HG02938 (cell line): ENCODE measurements at regions not wholly inside any gene's neighbourhood (a gene's known extent, or its start where the extent isn't known, plus 50 kb on each side); places are given as distances from the start of the nearest gene placed in this dataset.

ENCODE experiments used
- ATAC-seq: cut with Tn5 transposase; IDR thresholded peaks from one replicate; pipeline ENCODE4 v1.9.1; 2021; ENCODE audit warnings: mild to moderate bottlenecking, moderate library complexity; ENCODE audit not compliant: unreplicated experiment

- ATAC-seq: no peak
Measured at GRCh38 chr7:17155529-17155928, 142.9 kb upstream of the AHR start.

DNA sequence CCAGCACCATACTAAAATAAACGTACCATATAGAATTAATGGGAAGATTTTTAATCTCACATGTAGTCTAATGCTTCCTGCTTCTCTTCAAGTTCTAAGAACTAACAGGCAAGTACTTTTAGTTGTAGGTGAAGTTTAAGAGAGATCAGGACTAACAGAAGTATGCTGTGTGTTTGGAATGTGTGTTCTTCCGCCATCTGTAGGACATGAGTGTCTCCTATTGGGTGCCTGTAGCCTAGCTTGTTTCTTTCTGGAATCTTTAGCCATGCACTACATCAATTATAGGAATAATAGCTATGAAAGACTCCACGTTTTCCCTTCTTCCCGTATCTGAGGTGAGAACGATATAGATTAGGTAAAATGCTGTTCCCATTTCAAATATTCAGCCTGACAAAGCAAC, 140.2 kb upstream of the AHR start:
- ATAC-seq: no peak

- peak; percentile 91 for ATAC-seq
Measured at GRCh38 chr7:17159500-17160037, 138.9 kb upstream of the AHR start.

DNA sequence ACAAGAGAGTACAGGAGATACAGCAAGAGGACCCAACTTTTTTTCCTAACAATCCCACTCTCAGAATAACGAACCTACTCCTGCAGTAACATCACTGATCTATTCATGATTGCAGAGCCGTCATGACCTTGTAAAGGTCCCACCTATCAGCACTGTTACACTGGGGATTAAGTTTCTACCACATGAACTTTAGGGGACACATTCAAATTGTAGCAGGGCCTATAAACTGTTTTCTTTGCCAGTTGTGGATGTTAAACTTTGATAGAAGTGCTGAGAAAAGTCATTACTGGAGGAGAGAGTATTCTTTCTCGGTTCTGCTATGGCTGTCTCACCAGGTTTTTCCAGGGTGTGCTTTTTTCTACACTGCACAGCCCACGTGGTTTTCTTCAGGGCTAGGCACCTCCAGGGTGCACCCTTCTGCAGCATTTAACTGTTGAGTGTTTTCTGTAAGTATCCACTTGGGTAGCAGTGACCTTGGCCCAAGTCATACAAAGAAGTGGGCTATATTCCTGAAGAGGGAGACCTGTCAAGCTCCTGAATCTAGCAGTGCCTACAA, 131.6 kb upstream of the AHR start:
- ATAC-seq: peak; percentile 95

- no peak for ATAC-seq
Measured at GRCh38 chr7:17168416-17168815, 130.0 kb upstream of the AHR start.

GRCh38 chr7:17171427-17171826, 127.0 kb upstream of the AHR start:
- ATAC-seq: no peak

- no peak for ATAC-seq
Measured at GRCh38 chr7:17176371-17177032, 122.0 kb upstream of the AHR start.

- ATAC-seq: no peak
Measured at GRCh38 chr7:17178545-17178944, 119.9 kb upstream of the AHR start.

DNA sequence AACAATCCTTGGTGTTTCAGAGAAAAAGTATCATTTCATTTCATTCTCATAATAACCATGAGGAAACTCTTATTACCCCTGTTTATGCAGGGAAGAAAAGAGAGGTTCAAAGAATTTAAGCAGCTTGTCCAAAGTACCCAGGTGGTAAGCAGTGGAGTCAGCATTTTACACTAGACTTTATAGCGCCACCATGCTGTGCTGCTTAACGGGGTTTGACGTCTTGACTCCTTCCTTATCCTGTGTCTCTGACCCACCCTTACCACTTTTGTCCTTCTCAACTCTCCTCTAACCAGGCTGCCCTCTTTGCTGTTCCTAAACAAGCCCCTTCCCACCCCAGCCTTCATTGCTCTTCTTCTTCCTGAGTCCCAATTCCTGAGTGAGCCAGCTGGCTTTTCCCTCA, 117.0 kb upstream of the AHR start:
- no peak for ATAC-seq

DNA sequence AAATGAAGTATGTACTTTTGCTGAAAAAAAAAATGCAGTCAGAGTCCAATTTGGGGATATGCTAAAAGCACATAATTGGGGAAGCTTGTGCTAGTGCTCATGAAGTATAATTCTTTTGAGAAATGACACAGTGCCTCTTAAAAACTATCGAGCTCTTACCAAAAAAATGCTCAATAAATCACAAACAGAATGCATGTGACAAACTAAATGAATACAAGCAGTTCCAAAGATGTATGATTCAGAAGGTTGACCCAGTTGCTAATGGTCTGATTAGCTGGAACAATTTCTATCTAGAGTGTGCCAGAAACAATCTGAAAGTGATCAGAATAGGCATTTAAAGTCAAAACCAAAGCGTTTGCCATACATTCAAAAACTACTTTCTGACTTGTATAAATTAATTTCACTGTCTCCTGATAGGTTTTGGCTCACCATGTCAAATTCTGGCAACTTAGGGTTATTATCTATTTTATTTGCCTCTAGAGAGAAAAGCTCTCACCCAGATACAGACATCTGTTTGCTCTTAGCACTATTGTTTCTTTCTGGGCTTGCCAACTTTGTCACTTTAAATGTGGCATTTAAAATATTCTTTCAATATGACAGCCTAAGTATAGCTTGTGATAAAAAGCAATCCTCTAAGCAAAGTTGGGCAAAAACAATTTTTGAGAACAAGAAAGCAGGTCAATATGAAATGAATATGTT, 114.7 kb upstream of the AHR start:
- ATAC-seq: no peak

DNA sequence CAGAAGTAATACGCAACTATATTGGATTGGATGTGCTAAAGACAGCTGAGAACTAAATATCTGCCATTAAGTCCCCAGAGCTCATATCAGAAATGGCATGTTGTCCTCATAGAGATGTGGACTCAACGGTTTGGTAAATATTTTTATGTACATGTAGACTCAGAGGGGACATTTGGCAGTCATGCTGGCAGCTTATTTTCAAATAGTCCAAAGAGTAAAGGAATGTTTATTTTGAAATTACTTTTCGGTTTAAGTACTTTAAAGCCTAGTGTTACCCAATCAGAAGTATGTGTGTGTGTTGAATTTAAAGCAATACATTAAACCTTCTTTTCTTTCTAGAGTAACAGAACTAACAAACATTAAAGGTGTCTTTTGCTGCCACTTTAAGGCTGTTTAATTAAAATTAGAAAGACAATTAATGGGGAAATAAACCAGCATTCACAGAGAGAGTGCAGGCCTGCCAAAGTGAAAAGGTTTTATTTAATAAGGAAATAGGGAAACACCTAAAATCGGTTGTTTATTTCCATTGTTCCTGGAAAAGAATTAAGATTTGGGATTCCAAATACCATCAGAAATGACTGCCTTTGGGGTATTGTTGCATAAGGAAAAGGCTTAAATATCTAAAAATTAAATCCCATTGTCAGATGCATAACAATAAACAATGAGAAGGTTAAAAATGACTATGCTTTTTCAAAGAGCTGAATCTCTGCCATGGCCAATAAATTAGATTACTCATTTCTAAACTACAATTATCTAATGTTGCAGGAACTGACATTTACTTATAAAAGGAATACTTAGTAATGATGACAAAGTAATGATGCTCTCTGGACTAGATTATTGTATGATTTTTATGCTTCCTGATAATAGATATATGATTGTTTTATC, 113.4 kb upstream of the AHR start:
- ATAC-seq: peak; percentile 42

DNA sequence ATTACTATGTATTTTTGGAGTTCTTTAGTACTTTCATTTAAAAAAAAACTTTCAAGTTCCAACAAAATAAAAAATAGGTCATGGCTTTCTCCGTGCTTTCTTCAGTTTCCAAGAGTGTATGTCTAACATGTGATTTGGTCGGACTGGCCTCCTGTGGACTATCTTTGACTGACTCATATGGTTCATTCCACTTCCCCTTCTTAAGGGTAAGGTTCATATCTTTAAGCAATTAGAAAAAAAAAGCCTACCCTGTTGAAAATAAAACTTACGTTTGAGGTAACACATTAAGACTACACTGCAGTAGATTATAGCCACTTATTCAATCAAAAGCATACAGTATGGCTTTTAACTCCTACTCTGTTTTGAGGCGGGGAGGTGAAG, 112.8 kb upstream of the AHR start:
- ATAC-seq: peak; percentile 99

DNA sequence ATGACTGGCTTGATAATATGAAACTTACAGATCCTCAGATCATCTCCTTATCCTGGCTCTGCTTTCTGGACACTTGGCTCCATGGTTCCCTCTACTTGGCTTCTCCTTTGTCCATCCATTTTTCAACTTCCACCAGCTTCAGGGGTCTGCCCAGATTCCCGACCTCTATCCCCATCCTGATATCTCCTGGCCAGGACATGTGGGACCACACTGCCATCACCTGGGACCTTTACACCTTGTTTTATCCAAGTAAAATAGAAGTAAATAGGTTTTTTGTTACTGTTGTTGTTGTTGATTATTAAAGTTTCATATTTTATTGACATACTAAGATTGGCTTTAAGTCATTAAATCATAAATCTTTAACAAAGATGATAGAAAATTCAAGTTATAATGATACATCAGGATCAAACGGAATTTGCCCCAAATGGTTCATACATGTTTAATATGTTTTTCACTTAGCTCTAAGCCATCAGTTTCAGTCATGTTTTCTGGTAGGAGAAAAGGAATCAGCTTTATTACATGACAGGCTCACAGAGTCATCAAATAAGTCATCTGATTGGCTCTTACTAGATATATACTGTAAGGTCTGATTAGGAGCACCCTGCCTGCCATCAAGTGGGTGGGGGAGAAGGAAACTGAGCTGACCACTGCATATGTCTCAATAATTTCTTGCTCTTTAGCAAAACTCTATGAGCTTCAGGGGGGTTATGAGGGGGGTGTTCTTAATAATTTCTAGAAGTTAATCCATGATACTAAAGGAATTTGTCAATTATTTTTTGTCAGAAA, 111.5 kb upstream of the AHR start:
- ATAC-seq: no peak

DNA sequence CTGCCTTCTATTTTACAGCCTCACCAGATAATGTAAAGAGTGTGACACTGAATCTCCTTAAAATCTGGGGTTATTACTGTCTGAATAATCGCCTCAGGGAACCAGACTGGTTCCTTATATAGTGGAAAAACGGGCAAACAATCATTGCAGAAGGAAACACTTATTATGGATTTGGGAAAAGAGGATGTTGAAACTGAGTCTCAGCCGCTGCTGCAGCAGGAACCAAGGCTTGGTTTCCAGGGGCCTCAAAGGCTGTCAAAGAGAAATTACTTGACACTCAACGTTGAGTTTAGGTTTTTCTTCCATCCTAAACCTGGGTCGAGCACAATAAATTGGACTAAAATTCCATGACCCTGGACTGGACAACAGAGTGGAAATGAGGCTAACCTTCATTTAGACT, 103.8 kb upstream of the AHR start:
- ATAC-seq: no peak

- peak; percentile 98 for ATAC-seq
Measured at GRCh38 chr7:17195576-17195975, 102.9 kb upstream of the AHR start.

- no peak for ATAC-seq
Measured at GRCh38 chr7:17205910-17206309, 92.5 kb upstream of the AHR start.

DNA sequence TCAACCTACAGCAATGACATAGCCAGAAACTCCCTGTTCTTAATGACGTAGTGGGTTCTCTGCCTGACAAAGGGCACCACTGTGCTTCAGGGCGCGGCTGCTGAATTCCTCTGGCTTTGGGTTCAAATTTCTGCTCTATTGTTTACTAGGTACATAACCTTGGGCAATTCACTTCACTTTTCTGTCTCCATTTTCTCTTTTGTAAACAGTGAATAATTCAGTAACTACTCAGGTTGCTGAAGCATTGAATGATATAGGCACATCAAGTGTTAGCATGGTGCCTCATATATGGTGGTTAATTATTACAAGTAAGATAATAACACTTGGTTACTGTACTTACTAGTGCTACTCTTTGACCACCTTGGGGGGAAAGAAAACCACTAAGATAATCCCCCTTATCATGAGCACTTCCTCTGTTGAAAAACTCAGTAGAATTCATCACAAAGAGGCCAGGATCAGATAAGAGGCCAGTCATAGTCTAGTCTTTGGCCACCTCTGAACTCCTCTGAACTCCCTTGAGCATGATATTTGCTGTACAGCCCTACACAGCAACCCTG, 92.0 kb upstream of the AHR start:
- ATAC-seq: peak; percentile 76

GRCh38 chr7:17207220-17207619, 91.2 kb upstream of the AHR start:
- no peak for ATAC-seq

- ATAC-seq: no peak
Measured at GRCh38 chr7:17209101-17209500, 89.4 kb upstream of the AHR start.

- ATAC-seq: no peak
Measured at GRCh38 chr7:17211307-17211836, 87.1 kb upstream of the AHR start.
